Neuron (in vitro differentiated cells): ENCODE measurements at regions not wholly inside any gene's neighbourhood (a gene's known extent, or its start where the extent isn't known, plus 50 kb on each side); places are given as distances from the start of the nearest gene placed in this dataset.

Experiments
- H2AFZ ChIP-seq: one replicate; pipeline ENCODE4 v1.6.1; 2013; ENCODE audit warnings: low read depth, mild to moderate bottlenecking, inconsistent platforms, low read length, moderate library complexity
- H3K27me3 ChIP-seq: one replicate; pipeline ENCODE4 v1.6.1; 2013; ENCODE audit warnings: low read length; ENCODE audit not compliant: insufficient read depth
- H3K36me3 ChIP-seq: one replicate; pipeline ENCODE4 v1.6.1; 2013; ENCODE audit warnings: low read length; ENCODE audit not compliant: insufficient read depth
- H3K4me1 ChIP-seq: one replicate; pipeline ENCODE4 v1.6.1; 2013; ENCODE audit warnings: low read length; ENCODE audit not compliant: insufficient read depth
- H3K4me3 ChIP-seq: 2 replicates; pipeline ENCODE4 v1.5.1; 2013; ENCODE audit warnings: mild to moderate bottlenecking, low read length, moderate library complexity
- H3K9me3 ChIP-seq: one replicate; pipeline ENCODE4 v1.6.1; 2013; ENCODE audit warnings: low read length

DNA sequence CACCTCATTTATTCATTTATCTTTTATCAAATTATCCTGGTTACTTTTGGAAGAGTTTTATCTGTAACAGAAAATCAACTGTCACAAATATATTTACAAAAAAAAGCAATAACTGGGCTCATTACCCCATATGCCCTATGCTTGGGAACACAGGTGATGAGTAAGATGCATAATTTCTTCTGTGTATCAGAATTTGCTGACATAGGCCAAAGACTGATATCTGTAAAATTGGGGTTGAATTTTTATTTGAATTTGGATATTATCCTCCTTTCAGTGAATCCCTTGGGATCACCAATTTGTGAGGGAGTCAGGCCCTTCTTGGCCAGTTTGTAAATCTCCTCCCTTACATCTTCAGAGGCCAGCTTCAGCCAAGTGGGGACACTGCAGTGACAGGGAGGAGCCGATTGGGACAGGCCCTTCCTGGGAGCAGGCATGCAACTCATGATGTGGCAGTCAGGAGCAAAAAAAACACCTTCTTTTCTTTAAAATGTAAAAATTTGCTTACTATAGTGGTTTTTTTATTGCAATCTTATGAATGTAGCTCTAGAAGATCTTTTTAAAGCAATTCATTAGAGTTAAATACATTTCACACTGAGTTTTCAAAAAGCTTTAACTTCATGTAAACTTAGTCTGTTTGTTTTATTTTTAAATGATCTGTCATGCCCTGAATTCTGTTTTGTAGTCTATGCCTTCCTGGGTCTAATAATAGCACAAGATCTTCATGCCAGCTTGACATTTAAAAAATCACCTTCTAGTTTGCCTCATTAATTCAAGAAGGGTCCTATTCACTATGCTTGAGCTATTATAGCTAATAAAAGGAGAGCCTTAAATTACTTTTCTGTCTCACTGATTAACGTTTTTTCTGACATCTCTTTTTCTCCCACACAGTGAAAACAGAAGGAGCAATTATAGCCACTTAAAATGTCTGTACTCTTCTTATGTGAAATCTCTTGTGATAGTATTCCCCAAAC, 136.6 kb upstream of the SPRY1 start:
- H2AFZ ChIP-seq = no peak overlapping the region
- H3K9me3 ChIP-seq = no peaks in the 10 kb centered on the region
- H3K4me1 ChIP-seq = peaks cover 14% of the 10 kb centered on the region
- no peaks in the 10 kb centered on the region for H3K27me3 ChIP-seq
- no peaks in the 10 kb centered on the region for H3K36me3 ChIP-seq
- no peak overlapping the region for H3K4me3 ChIP-seq

DNA sequence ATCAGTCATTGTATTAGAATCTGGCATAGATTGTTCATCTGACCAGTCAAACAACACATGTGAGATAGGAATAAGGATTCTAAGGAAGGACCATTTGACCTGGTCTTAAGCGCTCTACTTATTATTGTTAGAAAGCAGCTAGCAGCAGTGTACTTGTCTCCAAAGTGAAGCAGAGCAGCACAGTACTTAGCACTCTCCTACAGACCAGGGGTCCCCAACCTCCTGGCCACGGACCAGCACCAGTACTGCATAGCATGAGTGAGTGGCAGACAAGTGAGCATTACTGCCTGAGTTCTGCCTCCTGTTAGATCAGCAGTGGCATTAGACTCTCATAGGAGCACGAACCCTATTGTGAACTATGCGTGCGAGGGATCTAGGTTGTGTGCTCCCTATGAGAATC, 135.9 kb upstream of the SPRY1 start:
- Histone ChIP-seq H2AFZ (no peak overlapping the region), H3K4me1 (peaks cover 14% of the 10 kb centered on the region), H3K9me3 (no peaks in the 10 kb centered on the region), H3K4me3 (no peak overlapping the region), H3K27me3 (no peaks in the 10 kb centered on the region), H3K36me3 (no peaks in the 10 kb centered on the region)

DNA sequence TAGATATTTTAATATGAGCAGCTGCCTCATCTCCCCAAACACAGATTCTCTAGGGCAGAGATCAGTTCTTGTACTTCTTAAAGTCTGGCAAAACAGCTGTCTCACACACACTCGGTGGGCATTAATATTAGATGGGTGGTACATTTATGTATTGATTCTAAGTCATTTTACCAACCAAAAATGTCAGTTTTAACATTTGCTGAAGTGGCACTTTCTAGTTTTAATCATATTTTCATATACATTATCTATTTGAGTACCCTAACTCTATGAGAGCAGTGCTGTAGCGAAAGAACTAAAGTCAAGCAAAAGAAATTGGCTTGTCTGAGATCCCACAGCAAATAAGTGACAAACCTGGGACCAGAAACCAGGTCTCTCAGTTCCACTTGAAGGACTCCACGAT, 134.5 kb upstream of the SPRY1 start:
- H3K9me3 ChIP-seq = no peaks in the 10 kb centered on the region
- peaks cover 16% of the 10 kb centered on the region for H3K4me1 ChIP-seq
- H3K4me3 ChIP-seq = no peak overlapping the region

DNA sequence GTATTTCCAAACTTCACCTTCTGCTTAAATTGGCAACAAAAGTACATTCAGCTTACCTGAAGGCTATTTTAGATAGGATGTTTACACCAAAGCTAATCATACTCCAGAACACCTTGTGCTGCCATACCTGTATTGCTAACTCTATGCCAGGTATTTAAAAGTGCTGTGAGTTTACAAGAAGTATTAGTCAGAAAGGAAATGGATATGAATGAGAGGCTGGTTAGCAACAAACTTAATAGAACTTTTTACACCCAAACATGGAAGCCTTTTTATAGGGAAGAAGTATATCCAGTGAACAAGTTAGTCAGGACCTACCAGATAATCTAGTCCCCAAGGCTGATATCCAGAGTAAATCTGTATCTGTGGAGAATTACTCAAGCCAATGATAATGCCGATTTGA, 131.2 kb upstream of the SPRY1 start:
- H3K36me3 ChIP-seq = no peaks in the 10 kb centered on the region
- H3K4me1 ChIP-seq = peaks cover 2% of the 10 kb centered on the region
- no peaks in the 10 kb centered on the region for H3K27me3 ChIP-seq
- no peaks in the 10 kb centered on the region for H3K9me3 ChIP-seq
- H2AFZ ChIP-seq = no peak overlapping the region
- H3K4me3 ChIP-seq = no peak overlapping the region

More for the DNA sequence above, 134.5 kb upstream of the SPRY1 start:
- no peak overlapping the region for H2AFZ ChIP-seq
- H3K27me3 ChIP-seq = no peaks in the 10 kb centered on the region
- H3K36me3 ChIP-seq = no peaks in the 10 kb centered on the region

DNA sequence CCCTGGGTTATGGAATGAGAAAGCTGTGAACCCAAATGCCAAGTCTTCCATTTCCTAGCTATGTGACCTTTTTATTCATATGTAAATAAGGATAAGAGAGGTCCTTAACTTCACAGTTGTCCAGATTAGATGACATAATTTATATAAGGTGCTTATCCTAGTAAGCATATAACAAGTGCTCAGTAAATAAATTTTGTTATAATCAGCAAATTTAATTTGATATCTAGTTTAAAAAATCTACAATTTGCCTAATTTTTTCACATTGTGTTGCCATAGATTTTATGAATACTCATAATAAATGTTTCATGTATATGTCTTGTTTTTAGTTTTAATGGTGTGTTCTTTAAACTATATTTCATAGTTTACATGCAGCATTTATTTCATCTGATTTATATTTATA, 130.4 kb upstream of the SPRY1 start:
- Histone ChIP-seq H3K9me3 (no peaks in the 10 kb centered on the region), H2AFZ (no peak overlapping the region), H3K4me3 (no peak overlapping the region), H3K36me3 (no peaks in the 10 kb centered on the region), H3K27me3 (no peaks in the 10 kb centered on the region), H3K4me1 (peaks cover 2% of the 10 kb centered on the region)

DNA sequence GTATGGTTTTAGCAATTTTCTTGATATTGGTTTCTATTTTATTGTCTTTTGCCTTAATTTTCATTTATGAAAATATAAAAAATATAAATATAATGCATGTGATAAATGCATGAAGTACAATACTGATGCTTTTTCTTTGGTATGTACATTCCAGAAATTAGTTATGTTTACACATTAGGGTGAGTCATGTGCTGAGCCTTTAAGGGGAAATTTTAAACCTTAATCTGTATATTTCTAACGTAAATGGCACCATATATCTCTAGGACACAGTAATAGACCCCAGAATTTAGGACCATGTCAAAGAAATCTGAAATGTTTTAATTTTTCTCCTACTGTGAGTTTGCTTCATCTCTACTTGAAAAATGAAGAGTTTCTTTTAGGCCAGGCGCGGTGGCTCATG, 117.8 kb upstream of the SPRY1 start:
- Histone ChIP-seq H2AFZ (no peak overlapping the region), H3K4me3 (no peak overlapping the region), H3K27me3 (no peaks in the 10 kb centered on the region), H3K36me3 (no peaks in the 10 kb centered on the region), H3K4me1 (no peaks in the 10 kb centered on the region), H3K9me3 (no peaks in the 10 kb centered on the region)

DNA sequence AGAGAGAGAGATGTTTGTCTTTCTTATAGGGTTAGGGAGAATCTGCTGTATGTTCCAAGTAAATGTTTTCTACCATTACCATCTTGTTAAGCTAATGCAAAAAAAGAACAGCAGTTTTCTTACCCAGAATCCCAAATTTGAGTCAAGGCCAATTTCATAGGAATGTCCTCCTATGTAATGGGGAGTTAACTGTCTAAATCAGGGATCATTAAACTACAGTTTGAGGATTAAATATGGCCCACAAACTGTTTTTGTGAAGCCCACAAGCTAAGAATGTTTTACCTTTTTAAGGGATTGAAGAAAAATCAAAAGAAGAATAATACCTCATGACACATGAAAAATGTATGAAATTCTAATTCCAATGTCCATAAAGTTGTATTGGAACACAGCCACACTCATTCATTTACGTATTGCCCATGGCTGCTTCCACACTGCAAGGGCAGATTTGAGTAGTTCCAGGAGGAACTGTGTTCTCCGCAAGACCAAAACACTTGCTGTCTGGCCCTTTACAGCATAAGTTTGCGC, 113.2 kb upstream of the SPRY1 start:
- no peaks in the 10 kb centered on the region for H3K36me3 ChIP-seq
- H3K9me3 ChIP-seq = no peaks in the 10 kb centered on the region
- no peaks in the 10 kb centered on the region for H3K27me3 ChIP-seq
- H3K4me3 ChIP-seq = no peak overlapping the region
- H2AFZ ChIP-seq = no peak overlapping the region
- no peaks in the 10 kb centered on the region for H3K4me1 ChIP-seq

DNA sequence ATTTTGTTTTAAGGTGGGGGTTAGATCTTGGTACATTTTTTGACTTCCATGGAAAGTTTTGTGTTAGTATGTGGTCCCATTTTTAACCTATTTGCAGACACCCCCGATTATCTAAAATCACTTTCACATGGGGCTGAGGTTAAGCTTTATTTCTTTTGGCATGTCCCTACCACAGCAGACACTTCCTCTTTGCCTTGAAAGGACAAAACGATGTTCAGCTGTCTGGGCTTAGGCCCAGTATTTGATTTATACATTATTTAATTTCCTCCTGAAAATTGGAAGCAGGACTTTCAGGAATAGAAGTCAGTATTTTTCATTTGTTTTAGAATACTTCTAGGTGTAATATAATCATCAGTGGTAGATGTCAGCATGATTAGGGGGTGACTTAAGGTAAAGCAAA, 112.4 kb upstream of the SPRY1 start:
- H3K27me3 ChIP-seq = no peaks in the 10 kb centered on the region
- H3K4me3 ChIP-seq = no peak overlapping the region
- peaks cover 2% of the 10 kb centered on the region for H3K9me3 ChIP-seq
- H3K4me1 ChIP-seq = no peaks in the 10 kb centered on the region
- H2AFZ ChIP-seq = no peak overlapping the region
- no peaks in the 10 kb centered on the region for H3K36me3 ChIP-seq

DNA sequence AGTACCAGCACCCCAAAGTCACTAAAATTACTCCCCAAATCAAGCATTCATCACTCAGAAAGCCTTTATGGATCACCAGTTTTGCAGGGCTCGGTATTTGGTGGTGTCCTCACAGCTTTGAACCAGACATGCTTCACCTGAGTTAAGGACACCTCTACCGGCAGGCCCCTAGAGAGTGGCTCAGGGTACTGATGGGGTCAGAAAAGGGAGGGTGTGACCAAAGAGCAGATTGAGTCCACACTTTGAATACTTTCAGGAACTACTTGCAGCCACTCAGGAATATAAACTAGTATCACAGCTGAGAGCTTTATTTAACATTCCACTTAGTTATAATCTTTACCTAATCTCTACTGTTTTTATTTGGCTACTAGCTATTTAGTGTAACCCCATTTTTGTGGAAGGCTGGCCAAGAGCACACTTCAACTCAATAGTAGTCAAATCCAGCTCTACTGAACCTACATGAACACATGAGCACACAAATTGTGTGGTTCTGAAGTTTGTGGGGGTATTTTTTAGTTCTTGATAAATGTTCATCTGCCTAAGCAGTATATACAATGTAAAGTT, 109.6 kb upstream of the SPRY1 start:
- no peak overlapping the region for H2AFZ ChIP-seq
- H3K27me3 ChIP-seq = no peaks in the 10 kb centered on the region
- H3K36me3 ChIP-seq = no peaks in the 10 kb centered on the region

DNA sequence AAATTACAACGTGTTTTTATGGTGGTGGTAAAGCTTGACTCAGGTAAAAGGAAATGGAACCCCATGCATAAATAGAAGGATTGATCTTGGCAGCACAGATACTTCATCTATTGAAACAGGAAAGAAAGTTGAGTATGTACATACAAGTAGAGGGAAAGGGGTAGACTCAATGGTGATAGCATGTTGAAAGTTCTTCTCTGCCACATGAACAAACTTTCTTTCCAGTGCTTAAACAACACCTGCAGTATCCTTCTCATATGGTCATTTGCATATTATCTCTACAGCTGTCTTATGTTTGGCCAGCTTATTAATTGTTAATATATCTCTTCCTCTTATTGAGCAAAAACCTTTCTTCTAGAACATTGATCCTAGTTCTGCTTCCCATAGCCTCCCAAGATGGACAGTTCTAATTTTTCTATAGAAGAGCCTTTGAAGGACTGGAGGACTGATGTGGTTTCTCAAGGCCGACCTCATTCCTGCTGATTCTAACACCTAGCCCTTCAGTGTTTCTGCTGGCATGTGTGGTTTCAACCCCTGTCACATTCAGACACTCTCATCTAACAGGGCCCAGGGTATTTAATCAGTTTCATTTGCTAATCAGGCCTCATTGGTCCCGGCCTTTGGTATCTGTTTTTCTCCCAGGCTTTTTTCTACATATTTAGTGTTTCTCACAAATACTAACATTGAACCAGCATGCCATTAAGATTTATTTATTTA, 108.1 kb upstream of the SPRY1 start:
- H3K36me3 ChIP-seq = no peaks in the 10 kb centered on the region
- H2AFZ ChIP-seq = no peak overlapping the region
- H3K4me3 ChIP-seq = no peak overlapping the region
- H3K9me3 ChIP-seq = peaks cover 7% of the 10 kb centered on the region
- H3K27me3 ChIP-seq = no peaks in the 10 kb centered on the region
- H3K4me1 ChIP-seq = no peaks in the 10 kb centered on the region

More for the DNA sequence above, 109.6 kb upstream of the SPRY1 start:
- Histone ChIP-seq H3K4me3 (no peak overlapping the region), H3K4me1 (no peaks in the 10 kb centered on the region), H3K9me3 (peaks cover 7% of the 10 kb centered on the region)

DNA sequence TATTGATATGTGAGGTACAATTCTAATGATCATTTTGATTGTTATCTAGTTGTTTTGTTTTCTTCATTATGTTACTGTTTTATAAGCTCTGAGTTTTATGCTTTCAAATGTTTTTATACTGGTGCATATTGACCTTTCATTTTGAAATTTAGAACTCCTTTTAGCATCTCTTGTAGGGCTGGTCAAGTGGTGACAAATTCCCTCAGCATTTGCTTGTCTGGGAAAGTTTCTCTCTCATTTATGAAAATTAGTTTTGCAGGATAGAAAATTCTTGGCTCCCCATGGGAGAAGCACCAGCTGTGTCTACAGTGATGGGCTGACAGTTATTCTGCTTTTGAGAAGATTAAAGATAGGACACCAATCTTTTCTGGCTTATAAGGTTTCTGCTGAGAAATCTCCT, 105.3 kb upstream of the SPRY1 start:
- H3K4me3 ChIP-seq = no peak overlapping the region
- no peaks in the 10 kb centered on the region for H3K4me1 ChIP-seq
- H3K27me3 ChIP-seq = no peaks in the 10 kb centered on the region
- no peaks in the 10 kb centered on the region for H3K36me3 ChIP-seq
- no peak overlapping the region for H2AFZ ChIP-seq
- peaks cover 7% of the 10 kb centered on the region for H3K9me3 ChIP-seq

DNA sequence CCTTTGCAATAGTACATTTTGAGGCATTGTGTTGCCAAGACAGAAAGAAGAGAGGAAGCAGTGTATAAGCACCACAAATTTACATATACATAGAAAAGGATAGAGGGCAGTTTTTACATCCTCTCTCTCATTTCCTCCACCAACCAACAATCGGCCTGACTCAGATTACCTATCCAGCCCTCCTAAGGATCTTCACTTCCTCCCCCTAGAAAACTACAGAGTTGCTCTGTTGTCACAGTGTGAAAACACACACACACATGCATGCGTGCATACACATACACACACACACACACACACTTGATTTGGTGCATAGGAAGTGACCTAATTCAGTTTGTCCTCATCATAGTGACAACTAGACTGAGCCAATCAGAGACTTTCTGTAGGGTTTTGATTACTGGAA, 98.8 kb upstream of the SPRY1 start:
- Histone ChIP-seq H3K4me1 (no peaks in the 10 kb centered on the region), H3K36me3 (no peaks in the 10 kb centered on the region), H3K27me3 (no peaks in the 10 kb centered on the region), H2AFZ (no peak overlapping the region), H3K4me3 (no peak overlapping the region), H3K9me3 (no peaks in the 10 kb centered on the region)

DNA sequence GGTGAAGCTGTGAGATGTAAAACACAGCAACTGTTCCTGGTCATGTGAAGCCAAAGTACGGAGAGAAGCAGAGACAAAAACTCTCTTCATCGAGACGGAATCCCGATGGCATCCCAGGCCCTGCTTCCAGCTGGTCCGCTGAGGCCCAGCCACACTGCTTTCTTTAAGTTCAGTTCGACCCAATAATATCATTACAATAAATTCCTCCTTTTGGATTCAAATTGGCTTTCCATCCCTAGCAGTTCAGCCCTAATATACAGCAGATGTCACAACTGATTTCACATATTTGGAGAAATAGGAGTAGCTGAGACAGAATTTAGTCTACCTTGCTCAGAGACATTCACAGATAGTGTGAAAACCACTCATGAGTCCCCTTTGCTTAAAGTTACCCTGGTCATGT, 98.3 kb upstream of the SPRY1 start:
- no peaks in the 10 kb centered on the region for H3K4me1 ChIP-seq
- H3K36me3 ChIP-seq = no peaks in the 10 kb centered on the region
- H3K27me3 ChIP-seq = no peaks in the 10 kb centered on the region
- H3K4me3 ChIP-seq = no peak overlapping the region
- no peaks in the 10 kb centered on the region for H3K9me3 ChIP-seq
- no peak overlapping the region for H2AFZ ChIP-seq
